ENCODE measurements at regions not wholly inside any gene's neighbourhood (a gene's known extent, or its start where the extent isn't known, plus 50 kb on each side); places are given as distances from the start of the nearest gene placed in this dataset.
A peak's percentile ranks its signal among the peaks of the same experiment; 100 is the strongest.
"Not testable (repeated sequence)": the region's sequence is repeated elsewhere in the genome, so short reads cannot be mapped to it uniquely, and the experiment has no call there.

DNA sequence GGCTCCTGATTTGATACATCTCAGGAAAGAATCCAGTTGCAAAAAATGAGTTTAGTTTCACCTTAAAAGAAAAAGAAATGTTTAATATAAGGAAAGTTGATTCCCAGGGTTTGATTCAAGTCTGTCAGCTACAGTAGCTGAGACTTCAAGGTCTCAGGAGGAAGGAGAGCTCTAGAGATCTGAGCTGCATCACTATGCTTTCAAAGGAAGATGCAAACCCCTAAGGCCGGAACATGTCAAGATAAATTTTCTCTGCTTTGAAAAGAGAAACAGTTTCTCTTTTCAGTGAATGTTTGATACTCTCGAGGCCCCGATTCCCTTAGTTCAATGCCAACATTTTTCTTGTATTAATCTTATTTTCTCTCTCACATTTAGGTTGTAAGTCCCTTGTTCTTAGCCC, 128.6 kb downstream of the RGPD3 start:
- no peak for DNase-seq

GRCh38 chr2:106339132-106339531, 129.1 kb downstream of the RGPD3 start:
- DNase-seq: peak; percentile 39

DNA sequence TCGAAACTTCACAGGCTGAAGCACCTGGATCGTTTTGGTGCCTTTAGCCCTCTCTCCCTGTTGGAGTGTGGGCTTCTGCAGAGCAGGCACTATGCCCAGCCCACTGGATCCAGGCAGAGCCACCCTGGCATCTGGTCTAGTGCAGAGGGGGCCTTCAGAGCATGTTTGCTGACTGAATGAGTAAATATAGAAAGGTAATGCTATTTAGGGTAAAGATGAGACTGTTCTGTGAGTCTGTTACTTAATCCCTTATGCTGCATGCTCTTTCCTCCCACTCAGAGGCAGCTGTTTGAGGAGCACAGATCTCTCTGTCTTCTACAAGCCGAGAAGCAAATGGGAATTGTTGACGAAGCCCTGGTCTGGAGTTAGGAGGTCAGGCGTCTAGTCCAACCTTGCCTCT, 130.2 kb downstream of the RGPD3 start:
- no peak for DNase-seq

DNA sequence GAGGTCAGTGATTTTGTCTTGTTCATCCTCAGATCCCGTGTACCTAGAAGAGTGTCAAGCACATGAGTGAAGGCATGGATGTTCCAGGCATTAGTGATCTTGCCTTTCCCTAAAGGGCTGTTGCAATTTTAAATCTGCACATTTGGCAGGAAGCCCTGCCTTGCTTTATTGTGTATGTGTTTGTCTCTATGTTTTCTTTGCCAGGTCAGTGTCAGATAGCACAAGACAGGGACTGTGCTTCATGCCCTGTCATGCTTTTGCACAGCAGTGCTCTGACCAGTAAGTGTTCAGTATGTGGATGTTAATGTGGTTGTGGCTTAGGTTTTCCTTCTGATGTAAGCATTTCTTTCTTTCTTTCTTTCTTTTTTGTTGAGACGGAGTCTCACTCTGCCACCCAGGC, 131.5 kb downstream of the RGPD3 start:
- DNase-seq: peak; percentile 5

GRCh38 chr2:106336108-106336507, 132.1 kb downstream of the RGPD3 start:
- DNase-seq: no peak

DNA sequence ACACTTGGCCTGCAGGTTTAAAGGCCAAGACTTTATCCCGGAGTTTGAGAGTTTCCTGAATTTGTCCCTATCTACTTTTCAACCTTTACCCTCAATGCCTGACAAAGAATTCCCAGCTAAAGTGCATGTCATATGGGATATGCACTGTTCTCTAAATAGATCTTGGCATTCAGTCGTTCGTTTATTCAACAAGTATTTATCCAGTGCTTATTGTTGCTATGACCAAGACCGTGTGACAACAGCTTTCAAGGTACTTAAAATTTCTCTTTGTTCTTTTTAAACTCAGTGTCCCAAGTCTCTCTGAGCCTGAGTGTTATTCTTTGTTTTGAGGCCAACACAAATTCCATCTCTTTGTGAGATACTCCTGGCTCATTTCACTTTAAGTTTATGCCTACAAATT, 133.4 kb downstream of the RGPD3 start:
- DNase-seq: no peak

DNA sequence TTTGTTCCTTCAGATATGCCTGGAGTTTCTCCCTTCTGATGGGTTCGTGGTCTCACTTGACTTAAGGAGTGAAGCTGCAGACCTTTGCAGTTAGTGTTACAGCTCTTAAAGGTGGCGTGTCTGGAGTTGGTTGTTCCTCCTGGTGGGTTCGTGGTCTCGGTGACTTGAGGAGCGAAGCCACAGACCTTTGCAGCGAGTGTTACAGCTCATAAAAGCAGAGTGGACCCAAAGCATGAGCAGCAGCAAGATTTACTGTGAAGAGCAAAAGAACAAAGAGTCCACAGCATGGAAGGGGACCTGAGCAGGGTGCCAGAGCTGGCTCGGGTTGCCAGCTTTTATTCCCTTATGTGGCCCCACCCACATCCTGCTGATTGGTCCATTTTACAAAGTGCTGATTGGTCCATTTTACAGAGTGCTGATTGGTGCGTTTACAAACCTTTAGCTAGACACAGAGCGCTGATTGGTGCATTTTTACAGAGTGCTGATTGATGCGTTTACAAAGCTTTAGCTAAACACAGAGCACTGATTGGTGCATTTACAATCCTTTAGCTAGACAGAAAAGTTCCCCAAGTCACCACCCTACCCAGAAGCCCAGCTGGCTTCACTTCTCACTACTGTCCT, 134.8 kb downstream of the RGPD3 start:
- DNase-seq: not testable (repeated sequence)

DNA sequence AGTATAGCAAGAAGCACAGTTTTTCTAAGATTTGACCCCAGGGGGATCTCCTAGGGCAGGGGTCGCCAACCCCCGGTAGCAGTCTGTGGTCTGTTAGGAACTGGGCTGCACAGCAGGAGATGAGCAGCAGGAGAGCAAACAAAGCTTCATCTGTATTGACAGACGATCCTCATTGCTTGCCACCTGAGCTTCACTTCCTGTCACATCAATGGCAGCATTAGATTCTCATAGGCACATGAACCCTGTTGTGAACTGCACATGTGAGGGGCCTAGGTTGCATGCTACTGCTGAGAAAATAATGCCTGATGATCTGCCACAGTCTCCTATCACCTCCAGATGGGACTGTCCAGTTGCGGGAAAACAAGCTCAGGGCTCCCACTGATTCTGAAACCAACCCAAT, 136.2 kb downstream of the RGPD3 start:
- no peak for DNase-seq

DNA sequence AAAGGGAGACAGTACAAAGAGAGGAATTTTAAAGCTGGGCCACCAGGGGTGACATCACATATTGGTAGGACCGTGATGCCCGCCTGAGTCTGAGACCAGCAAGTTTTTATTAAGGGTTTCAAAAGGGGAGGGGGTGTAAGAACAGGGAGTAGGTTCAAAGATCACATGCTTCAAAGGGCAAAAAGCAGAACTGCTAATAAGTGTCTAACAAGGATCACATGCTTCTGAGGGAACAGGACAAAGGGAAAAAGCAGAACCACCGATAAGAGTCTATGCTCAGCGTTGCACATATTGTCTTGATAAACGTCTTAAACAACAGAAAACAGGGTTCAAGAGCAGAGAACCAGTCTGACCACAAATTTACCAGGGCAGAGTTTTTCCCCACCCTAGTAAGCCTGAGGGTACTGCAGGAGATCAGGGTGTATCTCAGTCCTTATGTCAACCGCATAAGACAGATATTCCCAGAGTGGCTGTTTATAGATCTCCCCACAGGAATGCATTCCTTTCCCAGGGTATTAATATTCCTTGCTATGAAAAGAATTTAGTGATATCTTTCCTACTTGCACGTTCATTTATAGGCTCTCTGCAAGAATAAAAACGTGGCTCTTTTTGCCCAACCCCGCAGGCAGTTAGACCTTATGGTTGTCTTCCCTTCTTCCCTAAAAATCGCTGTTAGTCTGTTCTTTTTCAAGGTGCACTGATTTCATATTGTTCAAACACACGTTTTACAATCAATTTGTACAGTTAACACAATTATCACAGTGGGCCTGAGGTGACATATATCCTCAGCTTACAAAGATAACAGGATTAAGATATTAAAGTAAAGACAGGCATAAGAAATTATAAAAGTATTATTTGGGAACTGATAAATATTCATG, 136.5 kb upstream of the UXS1 start:
- not testable (repeated sequence) for DNase-seq

DNA sequence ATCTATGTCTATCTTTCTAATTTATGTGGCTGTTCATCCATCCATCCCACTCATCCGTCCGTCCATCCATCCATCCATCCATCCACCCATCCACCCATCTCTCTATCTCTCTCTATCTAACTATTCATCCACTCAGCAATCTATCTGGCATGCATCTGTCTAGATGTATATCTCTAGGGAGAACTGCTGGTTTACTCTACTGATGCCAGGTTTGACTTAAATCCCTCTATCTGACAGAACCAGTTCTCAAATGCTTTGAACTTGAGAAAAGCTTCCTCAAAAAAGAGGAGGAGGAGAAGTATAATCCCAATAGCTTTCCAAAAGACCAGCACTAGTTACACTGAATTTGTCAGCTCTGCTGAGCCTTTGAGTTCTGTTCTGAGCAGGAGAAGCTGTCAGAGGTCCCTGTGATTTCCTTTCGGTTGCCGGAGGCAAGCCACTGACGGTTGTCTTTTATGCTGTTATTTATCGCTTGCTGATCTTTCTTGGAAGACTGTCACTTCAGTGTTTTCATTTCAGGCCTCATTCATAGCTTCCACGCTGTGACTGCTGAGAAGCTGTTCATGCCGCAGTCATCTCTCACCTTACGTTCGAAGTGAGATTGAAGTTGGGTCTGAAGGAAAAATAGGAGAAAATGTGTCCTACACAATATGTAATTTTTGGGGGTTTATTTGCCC, 129.4 kb upstream of the UXS1 start:
- DNase-seq: no peak

GRCh38 chr2:106322281-106322680, 128.2 kb upstream of the UXS1 start:
- peak; percentile 7 for DNase-seq

- not testable (repeated sequence) for DNase-seq
Measured at GRCh38 chr2:106320439-106320838, 126.3 kb upstream of the UXS1 start.

DNA sequence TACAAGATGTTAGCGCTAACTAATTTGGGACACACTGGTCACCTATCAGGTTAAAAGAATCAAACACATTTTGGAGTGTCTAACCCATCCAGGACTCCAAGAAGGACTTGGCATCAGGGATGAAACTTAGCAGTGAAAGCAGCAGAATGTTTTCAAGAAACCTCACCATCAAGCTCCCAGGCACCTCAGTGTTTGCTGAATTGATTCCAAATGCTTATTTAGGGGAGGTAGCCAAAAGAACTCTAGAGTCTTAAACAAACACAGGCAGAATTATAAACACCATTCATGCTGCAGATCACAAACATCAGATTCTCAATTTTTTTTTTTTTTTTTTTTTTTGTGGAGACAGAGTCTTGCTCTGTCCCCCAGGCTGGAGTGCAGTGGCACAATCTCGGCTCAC, 122.8 kb upstream of the UXS1 start:
- no peak for DNase-seq

- DNase-seq: no peak
Measured at GRCh38 chr2:106314444-106314843, 120.3 kb upstream of the UXS1 start.

DNA sequence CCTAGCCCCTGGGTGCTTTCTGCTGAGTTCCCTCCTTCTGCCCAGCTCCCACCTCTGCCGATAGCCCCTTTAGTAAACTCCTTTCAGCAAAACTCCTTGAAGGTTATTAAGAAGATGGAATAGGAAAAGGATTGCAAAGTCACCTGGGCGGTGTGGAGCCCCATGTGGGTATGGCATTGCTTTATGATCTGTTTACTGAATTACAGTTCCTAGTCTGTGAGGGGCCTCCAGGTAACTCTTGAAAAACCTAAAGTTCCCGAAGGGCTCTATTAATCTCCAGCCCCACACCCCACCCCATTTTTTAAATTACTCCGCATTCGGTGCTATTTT, 116.9 kb upstream of the UXS1 start:
- DNase-seq: no peak

- no peak for DNase-seq
Measured at GRCh38 chr2:106307860-106308259, 113.8 kb upstream of the UXS1 start.

DNA sequence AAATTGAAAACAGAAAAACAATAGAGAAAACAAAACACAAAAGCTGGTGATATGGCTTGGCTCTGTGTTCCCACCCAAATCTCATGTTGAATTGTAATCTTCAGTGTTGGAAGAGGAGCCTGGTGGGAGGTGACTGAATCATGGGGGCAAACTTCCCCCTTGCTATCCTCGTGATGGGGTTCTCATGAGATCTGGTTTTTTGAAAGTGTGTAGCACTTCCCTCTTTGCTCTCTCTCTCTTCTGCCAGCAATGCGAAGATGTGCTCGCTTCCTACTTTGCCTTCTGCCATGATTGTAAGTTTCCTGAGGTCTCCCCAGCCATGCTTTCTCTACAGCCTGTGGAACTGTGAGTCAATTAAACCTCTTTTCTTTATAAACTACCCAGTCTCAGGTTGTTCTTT, 112.3 kb upstream of the UXS1 start:
- no peak for DNase-seq

- DNase-seq: no peak
Measured at GRCh38 chr2:106304612-106305184, 110.6 kb upstream of the UXS1 start.

DNA sequence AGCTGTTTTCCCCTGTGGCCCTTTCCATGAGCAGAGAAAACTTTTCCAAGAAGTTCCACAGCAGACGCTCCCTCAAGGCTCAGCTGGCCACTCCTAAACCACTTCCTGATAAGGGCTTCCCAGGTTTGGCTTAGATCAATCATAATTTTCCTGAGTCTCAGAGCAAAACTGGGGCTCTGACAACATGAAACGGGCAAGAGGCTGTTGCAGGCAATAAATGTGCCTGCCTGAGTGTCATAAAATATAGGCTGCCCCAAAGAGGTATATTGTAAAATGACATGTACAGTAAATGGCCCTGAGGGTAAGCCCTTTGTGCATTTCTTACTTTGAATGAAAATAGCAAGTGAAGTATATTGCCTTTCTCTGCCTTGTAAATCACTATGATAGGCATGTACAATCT, 105.6 kb upstream of the UXS1 start:
- no peak for DNase-seq

DNA sequence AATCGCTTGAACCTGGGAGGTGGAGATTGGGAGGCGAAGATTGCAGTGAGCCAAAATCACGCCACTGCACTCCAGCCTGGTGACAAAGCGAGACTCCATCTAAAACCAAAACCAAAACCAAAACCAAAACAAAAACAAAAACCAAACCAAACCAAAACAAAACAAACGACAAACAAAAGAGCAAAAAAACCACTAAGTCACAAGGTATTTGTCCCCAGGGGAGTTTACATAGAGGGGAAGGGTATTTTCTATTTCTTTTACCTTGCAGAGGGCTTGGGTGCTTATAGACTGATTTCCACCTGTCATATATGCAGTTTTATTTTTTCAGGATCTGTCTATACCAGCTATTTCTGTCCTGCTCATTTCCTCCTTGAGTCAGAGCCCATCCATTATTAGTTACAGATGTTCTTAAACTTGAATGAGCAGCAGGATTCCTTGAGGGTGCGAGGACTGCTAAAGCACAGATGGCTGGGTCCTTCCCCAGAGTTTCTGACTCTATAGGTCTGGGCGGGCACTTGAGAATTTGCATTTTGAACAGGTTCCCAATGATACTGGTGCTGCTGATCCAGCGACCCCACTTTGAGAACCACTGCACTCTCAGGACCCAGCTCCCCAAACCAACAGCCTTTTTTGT, 102.2 kb upstream of the UXS1 start:
- DNase-seq: peak; percentile 55

DNA sequence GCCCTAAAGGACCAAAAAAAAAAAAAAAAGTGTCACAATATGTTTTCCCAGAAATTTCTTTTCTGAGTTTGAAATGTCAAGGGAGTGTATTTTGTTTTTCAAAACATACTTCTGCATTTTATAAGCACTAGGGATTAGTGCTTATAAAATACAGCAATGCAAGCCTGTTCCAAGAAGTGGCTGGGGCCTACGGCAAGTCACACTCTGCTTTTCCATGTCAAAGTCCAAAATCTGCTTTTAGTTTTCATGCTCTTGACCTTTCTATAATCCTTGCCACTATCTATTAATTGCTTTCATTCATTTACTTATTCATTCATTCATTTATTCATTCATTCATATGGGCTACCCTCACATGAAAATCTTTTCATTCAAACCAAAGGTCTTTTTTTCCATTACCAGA, 100.1 kb upstream of the UXS1 start:
- DNase-seq: no peak

- no peak for DNase-seq
Measured at GRCh38 chr2:106293271-106293783, 99.2 kb upstream of the UXS1 start.

- no peak for DNase-seq
Measured at GRCh38 chr2:106292627-106293026, 98.5 kb upstream of the UXS1 start.

Measured in skin of body (tissue), 1 donor.